ENCODE measurements at regions not wholly inside any gene's neighbourhood (a gene's known extent, or its start where the extent isn't known, plus 50 kb on each side); places are given as distances from the start of the nearest gene placed in this dataset.

DNA sequence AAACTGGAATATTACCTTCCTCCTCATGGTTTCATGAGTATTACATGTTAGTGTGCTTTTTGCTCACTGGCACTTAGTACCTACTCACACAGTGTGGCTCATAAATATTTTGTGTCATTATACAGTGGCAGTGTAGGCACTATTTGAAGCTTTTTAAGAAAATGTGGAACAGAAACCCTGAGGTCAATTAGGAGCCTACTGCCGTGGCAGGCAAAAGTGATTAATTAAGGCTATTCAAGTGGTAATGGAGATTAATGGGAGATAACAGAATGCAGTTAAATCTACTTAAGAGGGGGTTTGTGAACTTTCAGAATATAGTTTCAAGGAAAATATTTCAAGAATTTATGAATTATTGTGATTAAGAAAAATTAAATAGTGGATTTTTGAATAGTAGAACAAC lies 277.6 kb downstream of the HGF start:
- intact Hi-C loops (cut with DNase I), result loop anchor here in 1 of 2 donors (10.0 kb wide), 1 partner anchor 523 kb away; no protein-coding TSS in a partner anchor
- TF ChIP-seq, protein P1, sequence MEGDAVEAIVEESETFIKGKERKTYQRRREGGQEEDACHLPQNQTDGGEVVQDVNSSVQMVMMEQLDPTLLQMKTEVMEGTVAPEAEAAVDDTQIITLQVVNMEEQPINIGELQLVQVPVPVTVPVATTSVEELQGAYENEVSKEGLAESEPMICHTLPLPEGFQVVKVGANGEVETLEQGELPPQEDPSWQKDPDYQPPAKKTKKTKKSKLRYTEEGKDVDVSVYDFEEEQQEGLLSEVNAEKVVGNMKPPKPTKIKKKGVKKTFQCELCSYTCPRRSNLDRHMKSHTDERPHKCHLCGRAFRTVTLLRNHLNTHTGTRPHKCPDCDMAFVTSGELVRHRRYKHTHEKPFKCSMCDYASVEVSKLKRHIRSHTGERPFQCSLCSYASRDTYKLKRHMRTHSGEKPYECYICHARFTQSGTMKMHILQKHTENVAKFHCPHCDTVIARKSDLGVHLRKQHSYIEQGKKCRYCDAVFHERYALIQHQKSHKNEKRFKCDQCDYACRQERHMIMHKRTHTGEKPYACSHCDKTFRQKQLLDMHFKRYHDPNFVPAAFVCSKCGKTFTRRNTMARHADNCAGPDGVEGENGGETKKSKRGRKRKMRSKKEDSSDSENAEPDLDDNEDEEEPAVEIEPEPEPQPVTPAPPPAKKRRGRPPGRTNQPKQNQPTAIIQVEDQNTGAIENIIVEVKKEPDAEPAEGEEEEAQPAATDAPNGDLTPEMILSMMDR (IDR thresholded peaks at IDR 0.05), result no peak
- no peak for TF ChIP-seq POLR2A (IDR thresholded peaks at IDR 0.05)
- Histone ChIP-seq H3K4me1 (replicated peaks in 1 of 2) (no peaks in the 10 kb centered on the region), H3K4me3 (no peak overlapping the region), H3K27me3 (no peaks in the 10 kb centered on the region), H3K36me3 (replicated peaks in 1 of 2) (no peaks in the 10 kb centered on the region), H3K27ac (no peak overlapping the region), H3K9me3 (replicated peaks in 1 of 3) (no peaks in the 10 kb centered on the region)
- no peak for DNase-seq
- 27 to 60% (median 50%) methylated on average over 1 of the region's 1 CpG for WGBS, 4 donors

DNA sequence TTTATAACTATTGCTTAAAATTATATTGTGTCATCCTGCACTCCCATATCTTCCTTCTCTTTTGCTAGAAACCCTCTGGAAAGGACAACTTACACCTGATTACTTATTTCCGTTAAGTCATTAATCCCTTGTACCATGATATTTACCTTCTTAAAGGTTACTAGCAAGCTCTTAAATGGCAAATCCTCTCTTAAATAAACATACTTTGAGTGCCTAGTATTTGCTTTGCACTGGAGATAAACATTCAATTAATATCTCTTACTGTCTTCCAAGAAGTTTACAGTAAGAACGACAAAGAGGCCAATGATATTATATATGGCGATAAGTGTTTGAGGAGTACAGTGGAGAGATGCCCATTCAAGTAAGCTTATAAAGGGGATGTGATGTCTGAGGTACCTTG lies 278.3 kb downstream of the HGF start:
- Histone ChIP-seq H3K9me3 (replicated peaks in 1 of 3) (no peaks in the 10 kb centered on the region), H3K27me3 (no peaks in the 10 kb centered on the region), H3K4me1 (replicated peaks in 1 of 2) (no peaks in the 10 kb centered on the region), H3K27ac (no peak overlapping the region), H3K4me3 (no peak overlapping the region), H3K36me3 (replicated peaks in 1 of 2) (no peaks in the 10 kb centered on the region)
- no peak for DNase-seq
- WGBS, 4 donors, result 90 to 94% (median 92%) methylated on average over 3 of the region's 3 CpGs
- TF ChIP-seq POLR2A (IDR thresholded peaks at IDR 0.05), result no peak
- TF ChIP-seq, protein P1 (IDR thresholded peaks at IDR 0.05), result no peak
- intact Hi-C loops (cut with DNase I), result loop anchor here in 1 of 2 donors (10.0 kb wide), 1 partner anchor 523 kb away; no protein-coding TSS in a partner anchor

DNA sequence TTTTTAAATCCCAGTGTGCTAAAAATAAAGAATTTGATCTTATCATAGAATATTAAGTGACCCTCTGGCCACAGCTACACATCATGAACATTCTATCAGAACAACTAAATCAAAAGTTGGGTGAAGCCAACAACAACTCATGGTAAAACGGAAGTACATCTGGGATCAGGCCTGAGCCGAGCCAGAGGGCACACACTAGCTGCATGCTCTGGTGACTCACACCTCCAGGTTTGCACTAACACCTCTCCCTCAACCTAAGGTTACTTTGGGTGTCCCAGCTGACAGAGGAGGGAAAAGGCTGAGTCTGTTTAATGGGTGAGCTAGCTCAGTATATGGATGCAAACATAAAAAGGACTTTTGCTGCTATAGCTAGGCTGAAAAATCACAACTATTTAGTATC lies 281.6 kb downstream of the HGF start:
- Histone ChIP-seq H3K27ac (no peak overlapping the region), H3K36me3 (replicated peaks in 1 of 2) (no peaks in the 10 kb centered on the region), H3K9me3 (replicated peaks in 1 of 3) (no peaks in the 10 kb centered on the region), H3K4me1 (replicated peaks in 1 of 2) (peaks cover 0 to 3% of the 10 kb centered on the region in 2 donors), H3K27me3 (no peaks in the 10 kb centered on the region), H3K4me3 (no peak overlapping the region)
- intact Hi-C loops (cut with DNase I), result loop anchor here in 1 of 2 donors (10.0 kb wide), 1 partner anchor 1087 kb away; no protein-coding TSS in a partner anchor
- TF ChIP-seq, protein P1 (IDR thresholded peaks at IDR 0.05), result no peak
- TF ChIP-seq POLR2A (IDR thresholded peaks at IDR 0.05), result no peak
- 73 to 83% (median 80%) methylated on average over 2 of the region's 2 CpGs for WGBS, 4 donors
- DNase-seq, result no peak

DNA sequence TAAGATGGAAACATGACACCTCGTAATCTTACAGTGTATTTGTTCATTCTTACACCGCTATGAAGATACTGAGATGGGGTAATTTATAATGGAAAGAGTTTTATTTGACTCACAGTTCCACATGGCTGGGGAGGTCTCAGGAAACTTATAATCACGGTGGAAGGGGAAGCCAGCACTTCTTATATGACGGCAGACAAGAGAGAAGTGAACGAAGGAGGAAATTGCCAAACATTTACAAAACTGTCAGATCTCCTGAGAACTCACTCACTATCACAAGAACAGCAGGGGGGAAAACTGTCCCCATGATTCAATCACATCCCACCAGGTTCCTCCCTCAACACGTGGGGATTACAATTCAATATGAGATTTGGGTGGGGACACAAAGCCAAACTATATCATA lies 282.3 kb downstream of the HGF start:
- Histone ChIP-seq H3K4me3 (no peak overlapping the region), H3K4me1 (replicated peaks in 1 of 2) (peaks cover 0 to 3% of the 10 kb centered on the region in 2 donors), H3K36me3 (replicated peaks in 1 of 2) (no peaks in the 10 kb centered on the region), H3K27me3 (no peaks in the 10 kb centered on the region), H3K27ac (no peak overlapping the region), H3K9me3 (replicated peaks in 1 of 3) (no peaks in the 10 kb centered on the region)
- 73 to 83% (median 77%) methylated on average over 6 of the region's 6 CpGs for WGBS, 4 donors
- intact Hi-C loops (cut with DNase I), result loop anchor here in 1 of 2 donors (10.0 kb wide), 1 partner anchor 1087 kb away; no protein-coding TSS in a partner anchor
- no peak for DNase-seq
- no peak for TF ChIP-seq POLR2A (IDR thresholded peaks at IDR 0.05)
- TF ChIP-seq, protein P1 (IDR thresholded peaks at IDR 0.05), result no peak

Data from adrenal gland (tissue), 9 donors.